NCI-H1417 (cell line): ENCODE measurements at regions not wholly inside any gene's neighbourhood (a gene's known extent, or its start where the extent isn't known, plus 50 kb on each side); places are given as distances from the start of the nearest gene placed in this dataset.

Source experiments
- DNase-seq, 3 experiments: peaks; one replicate each; lab custom pipeline; 2025; lab: John Stamatoyannopoulos, UW

- DNase-seq = no peak
These were observed 171.5 kb downstream of the EVA1A start for GRCh38 chr2:75389271-75389670.

DNA sequence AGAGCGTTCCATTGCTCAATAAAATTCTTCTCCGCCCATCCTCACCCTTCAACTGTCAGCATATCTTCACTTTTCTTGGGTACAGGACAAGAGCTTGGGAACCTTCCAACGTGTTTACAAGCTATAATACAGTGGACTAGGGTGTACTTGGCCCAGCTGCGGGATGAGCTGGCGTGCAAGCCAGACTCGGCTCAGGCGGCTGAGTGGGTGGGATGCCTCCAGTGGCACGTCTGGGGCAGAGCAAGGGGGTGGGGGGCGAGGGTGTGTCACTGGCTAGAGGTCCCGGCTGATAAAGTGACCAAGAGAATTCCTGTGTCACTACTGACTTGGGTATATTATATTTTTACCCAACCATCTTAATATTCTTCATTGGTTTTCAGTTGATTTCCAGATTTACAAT is 179.7 kb downstream of the EVA1A start:
- DNase-seq = no peak

DNA sequence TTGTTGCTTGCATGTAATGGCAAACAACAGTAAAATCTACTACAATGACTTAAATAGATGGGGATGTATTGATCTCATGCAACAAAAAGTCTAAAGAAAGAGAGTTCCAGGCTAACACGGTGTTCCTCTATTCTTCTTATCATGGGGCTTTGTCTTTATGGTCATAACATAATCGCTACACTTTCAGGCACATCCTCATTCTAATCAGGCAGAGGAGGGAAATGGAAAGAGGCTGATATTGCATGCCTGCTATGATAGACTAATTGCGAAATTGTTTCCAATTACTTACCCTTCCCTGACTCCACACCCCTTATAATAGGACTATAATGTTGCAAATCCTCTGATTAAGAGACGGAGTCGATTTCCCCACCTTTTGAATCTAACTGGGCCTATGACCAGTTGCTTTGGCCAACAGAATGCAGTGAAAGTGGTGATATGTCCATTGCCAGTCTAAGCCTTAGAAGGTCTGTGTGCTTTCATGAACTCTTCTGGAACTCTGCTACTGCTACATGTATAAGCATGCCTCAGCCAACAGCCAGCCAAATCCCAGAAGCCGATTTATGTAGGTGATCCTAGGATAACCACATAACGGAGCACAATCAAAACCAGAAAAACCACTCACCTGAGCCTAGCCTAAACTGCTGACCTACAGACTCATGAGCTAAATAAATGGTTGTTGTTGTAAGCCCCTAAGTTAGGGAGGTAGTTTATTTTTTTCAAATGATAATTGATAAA is 180.3 kb upstream of the TACR1 start:
- DNase-seq = no peak

DNA sequence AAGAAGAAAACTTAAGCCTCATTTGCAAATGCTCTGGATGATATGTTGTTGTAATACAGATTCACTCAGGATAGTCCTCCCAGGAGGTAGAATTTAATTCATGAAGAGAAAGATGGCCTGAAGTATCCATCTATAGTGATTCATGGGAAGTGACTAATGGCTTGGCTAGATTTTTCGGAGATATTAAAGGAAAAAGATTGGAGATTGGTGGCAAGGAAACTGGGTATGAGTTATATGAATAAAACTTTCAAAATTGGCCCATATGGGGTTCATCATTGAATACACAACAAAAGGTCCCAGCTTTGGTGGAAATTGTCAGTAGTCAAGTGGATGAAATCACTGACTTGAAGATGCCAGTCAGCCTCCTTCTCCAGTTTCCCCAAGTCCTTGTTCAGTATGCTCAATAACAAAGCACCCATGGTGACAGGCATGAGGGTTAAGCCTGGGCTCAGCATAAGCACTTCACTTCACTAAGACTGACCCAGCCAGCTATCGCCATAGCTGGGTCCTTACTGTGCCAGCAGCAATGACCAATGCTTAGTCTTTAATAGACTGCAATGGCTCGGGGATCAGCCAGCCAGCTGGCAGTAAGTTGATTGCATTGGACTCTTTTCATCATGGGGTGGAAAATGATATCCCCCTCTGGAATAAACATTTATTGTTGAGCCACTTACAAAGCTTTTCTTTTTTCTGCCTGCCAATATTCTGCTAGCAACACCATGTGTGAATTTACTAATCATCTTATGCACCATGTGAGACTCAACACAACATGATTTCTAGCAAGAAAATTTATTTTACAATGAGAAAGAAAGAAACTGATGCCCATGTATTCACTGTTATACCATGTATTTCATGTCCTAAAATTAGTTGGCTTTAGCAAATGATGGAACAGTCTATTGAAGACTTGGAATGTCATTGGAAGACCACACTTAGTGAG is 176.6 kb upstream of the TACR1 start:
- no peak for DNase-seq

- peak; percentile 10 to 71 (median 62) for DNase-seq
These were observed 175.2 kb upstream of the TACR1 start for GRCh38 chr2:75374414-75374957.

DNA sequence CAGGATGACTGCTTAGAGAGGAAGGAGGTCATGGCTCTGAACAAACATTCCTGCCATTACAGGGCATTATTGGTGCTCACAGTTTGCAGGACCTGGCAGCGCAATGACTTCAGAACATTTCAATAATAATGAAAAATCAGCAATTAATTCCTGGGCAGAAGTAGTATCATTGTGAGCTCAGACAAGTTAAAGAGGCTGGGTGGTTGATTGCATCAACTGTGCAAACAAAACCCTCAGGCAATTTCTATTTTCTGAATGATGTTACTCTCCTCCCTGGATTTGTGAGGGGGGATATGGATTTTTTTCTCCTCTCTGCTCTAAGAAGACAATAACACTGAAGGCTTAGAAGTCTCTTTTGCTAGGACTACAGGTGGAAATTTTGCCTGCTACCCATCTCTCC is 168.1 kb upstream of the TACR1 start:
- peak in 2 of 3 experiments; percentile 74 to 91 for DNase-seq

- DNase-seq = no peak
These were observed 162.2 kb upstream of the TACR1 start for GRCh38 chr2:75361486-75361885.

DNA sequence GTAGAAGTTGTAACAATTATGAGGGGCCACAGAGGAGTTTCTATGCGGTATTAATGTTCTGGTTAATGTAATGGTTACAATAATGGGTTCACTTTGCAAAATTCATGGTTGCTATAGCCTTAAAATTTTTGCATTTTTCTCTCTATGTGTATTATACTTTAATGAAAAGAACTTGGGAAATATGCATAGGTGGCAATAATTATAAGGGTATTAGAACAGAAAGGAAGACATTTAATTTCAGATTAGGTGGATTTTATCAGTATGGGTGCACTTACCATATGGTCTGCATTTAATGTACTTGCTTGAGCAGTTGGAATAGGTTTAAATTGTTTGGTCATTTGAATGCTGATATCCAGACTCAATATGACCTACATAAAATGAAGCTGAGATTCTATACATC is 161.6 kb upstream of the TACR1 start:
- no peak for DNase-seq

GRCh38 chr2:75356865-75357264 is 157.5 kb upstream of the TACR1 start:
- peak in 1 of 3 experiments; percentile 18 for DNase-seq

DNA sequence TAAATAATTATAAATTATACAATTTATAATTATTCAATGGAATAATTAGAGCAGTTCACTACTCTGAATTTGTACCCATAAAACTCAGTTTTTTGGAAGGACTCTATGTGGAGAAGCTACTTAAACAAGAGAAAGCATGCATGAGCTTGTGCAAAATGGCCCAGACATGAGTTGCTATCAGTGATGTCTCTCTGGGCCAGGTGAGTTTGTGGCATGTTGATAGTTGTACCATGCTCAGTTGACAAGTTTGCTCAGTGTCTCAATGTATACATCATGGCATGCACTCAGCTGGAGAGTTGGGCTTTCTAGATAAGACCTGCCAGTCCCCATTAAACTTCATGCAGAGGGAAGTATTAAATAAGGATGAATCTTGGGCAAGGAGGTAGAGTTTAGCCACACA is 153.8 kb upstream of the TACR1 start:
- no peak for DNase-seq

DNA sequence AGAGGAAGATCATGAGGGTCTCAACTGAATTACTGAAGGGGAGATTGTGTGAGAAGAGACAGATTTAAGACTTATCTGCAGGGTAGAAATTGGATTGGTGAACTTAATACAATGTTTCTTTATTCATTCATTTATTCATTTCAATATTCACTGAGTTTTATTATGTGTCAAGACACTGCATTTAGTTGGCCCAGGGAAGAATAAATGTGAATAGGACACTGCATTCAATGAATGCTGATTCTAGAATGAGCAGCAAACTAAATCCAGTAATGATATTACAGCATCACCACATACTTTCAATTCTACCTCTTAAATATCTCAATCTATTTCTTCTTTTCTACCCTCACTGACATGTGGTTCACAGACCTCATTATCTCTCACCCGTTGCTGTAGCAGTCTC is 149.0 kb upstream of the TACR1 start:
- no peak for DNase-seq

DNA sequence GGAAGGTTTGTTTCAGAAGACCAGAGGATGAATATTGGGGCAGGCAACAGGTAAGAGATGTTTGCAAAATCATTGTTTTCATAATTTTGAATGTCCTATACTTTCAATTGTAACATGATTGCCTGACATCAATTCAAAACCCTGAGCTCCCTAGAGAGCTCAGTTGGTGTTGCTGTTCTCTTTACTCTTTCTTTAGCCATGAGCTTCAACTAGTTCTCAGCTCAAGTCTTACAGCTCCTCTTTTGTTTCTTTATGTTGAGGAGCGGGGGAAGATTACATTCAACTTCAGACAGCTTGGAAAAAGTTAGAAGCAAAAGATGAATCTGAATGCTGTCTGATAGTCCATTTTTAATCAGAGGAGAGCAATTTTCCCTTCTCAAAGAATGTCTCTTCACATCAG is 144.8 kb upstream of the TACR1 start:
- DNase-seq = no peak

GRCh38 chr2:75342504-75343175 is 143.3 kb upstream of the TACR1 start:
- DNase-seq = no peak

- peak in 2 of 3 experiments; percentile 95 to 99 for DNase-seq
These were observed 141.2 kb upstream of the TACR1 start for GRCh38 chr2:75340560-75340959.

DNA sequence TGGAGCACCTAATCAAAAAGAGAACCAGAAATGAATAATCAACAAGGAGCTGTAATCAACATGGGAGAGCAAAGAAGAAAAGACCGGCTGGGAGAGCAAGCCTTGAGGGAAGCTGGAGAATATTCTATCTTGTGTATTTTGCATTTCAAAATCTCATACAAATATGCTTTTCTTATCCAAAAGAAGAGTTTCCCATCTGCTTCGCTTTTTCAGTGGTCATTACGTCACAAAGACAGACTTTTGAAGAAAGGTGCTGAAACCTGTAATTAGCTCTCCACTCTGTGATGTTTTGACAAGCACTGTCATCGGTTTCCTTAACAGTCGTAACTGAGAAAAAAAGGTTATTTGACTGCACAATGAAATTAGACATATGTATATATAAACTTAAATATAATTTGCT is 139.1 kb upstream of the TACR1 start:
- peak in 1 of 3 experiments; percentile 64 for DNase-seq

GRCh38 chr2:75337619-75338018 is 138.3 kb upstream of the TACR1 start:
- no peak for DNase-seq

- DNase-seq = no peak
These were observed 137.7 kb upstream of the TACR1 start for GRCh38 chr2:75337016-75337415.

DNA sequence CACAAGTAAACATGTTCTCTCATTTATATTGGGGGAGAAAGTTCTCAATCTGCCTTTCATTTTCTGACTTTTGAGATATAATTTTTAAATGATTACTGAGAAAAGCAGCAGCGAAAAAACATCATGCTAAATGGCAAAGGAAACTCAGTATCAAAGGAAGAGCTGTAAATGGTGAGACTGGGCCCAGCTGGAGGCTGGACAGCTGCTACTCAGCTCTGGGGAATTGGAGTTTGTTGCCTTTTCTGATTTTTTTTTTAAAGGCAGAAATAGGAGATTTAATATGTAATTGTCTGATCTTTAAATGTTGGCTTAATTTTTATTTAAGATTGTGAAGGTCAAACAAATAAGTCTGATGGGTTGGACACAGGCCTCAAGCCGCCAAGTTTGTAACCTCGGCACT is 137.1 kb upstream of the TACR1 start:
- DNase-seq = no peak

DNA sequence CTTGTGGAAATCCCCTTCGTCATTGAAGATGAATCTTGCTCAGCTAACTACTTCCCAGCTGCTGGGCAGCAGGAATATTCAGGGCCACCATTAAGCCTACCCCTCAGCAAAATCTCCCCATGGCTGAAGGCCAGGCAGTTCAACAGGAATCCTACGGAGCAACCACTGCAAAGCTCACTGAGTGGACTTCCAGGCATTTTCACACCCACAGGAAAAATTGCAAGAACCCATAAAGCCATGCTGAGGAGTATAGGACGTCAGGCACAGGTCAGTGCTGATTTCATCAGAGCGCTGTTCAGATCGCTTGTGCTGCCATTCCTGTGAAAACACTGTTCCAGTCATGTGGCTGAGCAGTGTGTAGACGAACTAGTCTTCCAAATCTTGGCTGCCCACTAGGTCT is 134.8 kb upstream of the TACR1 start:
- no peak for DNase-seq

DNA sequence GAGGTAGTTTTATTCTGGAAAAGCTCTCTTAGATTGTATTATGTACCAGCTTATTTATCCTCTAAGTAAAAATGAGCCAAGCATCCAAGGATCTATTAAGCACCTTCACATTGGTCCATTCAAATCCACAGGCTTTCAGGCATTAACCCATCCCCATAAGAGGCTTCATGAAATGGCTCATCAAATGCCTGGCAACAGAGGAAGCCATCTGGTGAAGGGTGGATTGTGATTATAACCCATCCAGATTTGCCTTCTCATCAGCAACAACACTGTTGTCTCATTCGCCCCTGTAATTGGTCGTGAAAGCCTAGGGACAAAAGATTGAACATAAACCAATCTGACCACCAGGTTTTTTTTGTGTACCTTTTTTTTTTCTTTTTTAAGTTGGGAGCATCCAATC is 134.3 kb upstream of the TACR1 start:
- DNase-seq = peak in 1 of 3 experiments; percentile 58

- peak in 2 of 3 experiments; percentile 38 to 57 for DNase-seq
These were observed 128.8 kb upstream of the TACR1 start for GRCh38 chr2:75328156-75328555.

DNA sequence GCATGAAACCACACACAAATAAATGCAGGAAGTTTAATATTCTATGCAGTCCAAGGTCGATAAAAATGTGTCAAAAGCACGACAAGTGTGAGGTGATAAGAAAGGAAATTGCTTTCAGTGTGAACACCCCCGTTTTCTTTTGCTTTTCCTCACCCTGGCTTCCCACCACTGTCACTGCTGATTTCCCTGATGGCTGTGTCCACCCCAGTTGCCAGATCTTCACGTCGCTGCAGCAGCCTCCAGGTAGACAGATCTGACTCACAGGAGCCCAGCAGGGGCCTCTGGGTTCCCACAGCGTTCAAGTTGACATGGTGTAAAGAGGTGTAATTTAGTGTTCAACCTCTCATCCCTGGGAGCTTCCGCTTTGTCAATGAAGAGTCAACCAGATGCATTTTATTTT is 128.0 kb upstream of the TACR1 start:
- peak in 2 of 3 experiments; percentile 91 to 96 for DNase-seq
